ENCODE measurements at regions not wholly inside any gene's neighbourhood (a gene's known extent, or its start where the extent isn't known, plus 50 kb on each side); places are given as distances from the start of the nearest gene placed in this dataset.

GRCh38 chr13:68440874-68441273 lies 1210.7 kb upstream of the PCDH9 start:
- DNase-seq (ENCODE audit: low spot score), result no peak
- in situ Hi-C loops (cut with MboI; ENCODE audit: low pct_unique_long_range_greater_than_20kb, low sequenced_read_pairs, unreplicated experiment), result no loop called here
- TF ChIP-seq, protein P1, sequence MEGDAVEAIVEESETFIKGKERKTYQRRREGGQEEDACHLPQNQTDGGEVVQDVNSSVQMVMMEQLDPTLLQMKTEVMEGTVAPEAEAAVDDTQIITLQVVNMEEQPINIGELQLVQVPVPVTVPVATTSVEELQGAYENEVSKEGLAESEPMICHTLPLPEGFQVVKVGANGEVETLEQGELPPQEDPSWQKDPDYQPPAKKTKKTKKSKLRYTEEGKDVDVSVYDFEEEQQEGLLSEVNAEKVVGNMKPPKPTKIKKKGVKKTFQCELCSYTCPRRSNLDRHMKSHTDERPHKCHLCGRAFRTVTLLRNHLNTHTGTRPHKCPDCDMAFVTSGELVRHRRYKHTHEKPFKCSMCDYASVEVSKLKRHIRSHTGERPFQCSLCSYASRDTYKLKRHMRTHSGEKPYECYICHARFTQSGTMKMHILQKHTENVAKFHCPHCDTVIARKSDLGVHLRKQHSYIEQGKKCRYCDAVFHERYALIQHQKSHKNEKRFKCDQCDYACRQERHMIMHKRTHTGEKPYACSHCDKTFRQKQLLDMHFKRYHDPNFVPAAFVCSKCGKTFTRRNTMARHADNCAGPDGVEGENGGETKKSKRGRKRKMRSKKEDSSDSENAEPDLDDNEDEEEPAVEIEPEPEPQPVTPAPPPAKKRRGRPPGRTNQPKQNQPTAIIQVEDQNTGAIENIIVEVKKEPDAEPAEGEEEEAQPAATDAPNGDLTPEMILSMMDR (IDR thresholded peaks at IDR 0.05; ENCODE audit: extremely low read depth, insufficient read depth, missing control alignments), result no peak

DNA sequence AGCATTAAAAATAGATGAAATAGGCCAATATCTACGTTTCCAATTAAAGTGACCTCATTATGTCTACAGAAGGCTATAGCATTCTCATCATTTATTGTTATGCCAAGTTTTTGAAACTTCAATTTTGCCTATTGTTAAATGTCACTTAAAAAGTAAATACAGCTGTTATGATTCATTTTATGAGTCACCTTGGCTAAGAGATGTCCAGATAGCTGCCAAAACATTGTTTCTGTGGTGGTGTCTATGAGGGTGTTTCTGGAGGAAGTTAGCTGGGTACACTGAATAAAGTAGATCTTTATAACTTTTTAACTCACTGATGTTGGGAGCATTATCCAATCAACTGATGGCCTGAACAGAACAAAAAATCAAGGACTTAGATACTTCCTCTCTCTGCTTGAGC lies 1209.7 kb upstream of the PCDH9 start:
- DNase-seq (ENCODE audit: low spot score), result no peak

DNA sequence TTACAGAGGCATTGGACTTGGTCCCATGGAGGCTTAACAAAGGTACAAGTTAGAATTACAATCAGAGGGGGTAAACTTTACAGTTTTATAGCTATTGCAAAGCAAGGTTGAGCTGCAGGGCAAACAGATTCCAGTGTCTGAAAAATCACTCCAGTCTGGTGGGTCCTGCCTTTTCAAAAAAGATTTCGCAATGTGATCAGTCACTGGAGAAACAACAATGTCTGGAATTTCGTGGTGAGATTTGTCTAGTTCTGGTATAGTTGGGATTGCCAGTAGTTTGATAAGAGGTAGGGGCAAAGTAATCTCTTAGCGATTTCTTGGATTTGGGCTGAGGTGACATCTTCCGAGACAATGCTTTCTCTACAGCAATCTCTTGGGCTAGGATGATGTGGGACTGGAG lies 1198.2 kb upstream of the PCDH9 start:
- TF ChIP-seq, protein P1 (IDR thresholded peaks at IDR 0.05; ENCODE audit: extremely low read depth, insufficient read depth, missing control alignments), result no peak
- in situ Hi-C loops (cut with MboI; ENCODE audit: low pct_unique_long_range_greater_than_20kb, low sequenced_read_pairs, unreplicated experiment), result no loop called here
- DNase-seq (ENCODE audit: low spot score), result no peak

More for the DNA sequence above, 1209.7 kb upstream of the PCDH9 start:
- TF ChIP-seq, protein P1 (IDR thresholded peaks at IDR 0.05; ENCODE audit: extremely low read depth, insufficient read depth, missing control alignments), result no peak
- in situ Hi-C loops (cut with MboI; ENCODE audit: low pct_unique_long_range_greater_than_20kb, low sequenced_read_pairs, unreplicated experiment), result no loop called here

DNA sequence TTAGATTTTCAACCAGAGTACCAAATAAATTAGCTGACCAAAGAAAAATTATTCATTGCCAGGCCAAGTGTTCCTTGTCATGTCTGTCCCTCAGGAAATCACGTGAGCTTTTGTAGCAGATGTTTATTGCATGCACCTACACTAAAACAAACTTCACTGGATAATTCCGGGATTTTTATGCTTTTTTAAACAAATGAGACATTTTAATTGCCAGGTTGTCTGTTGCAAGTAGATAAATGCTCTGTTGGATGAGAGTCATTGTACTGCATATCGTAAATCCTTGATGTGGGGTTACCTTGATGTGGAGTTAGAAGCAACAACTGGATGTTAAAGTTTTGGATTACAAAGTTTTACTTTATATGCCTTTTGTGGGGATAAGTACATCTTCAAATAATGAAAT lies 1187.7 kb upstream of the PCDH9 start:
- TF ChIP-seq, protein P1 (IDR thresholded peaks at IDR 0.05; ENCODE audit: extremely low read depth, insufficient read depth, missing control alignments), result no peak
- DNase-seq (ENCODE audit: low spot score), result no peak
- in situ Hi-C loops (cut with MboI; ENCODE audit: low pct_unique_long_range_greater_than_20kb, low sequenced_read_pairs, unreplicated experiment), result no loop called here

DNA sequence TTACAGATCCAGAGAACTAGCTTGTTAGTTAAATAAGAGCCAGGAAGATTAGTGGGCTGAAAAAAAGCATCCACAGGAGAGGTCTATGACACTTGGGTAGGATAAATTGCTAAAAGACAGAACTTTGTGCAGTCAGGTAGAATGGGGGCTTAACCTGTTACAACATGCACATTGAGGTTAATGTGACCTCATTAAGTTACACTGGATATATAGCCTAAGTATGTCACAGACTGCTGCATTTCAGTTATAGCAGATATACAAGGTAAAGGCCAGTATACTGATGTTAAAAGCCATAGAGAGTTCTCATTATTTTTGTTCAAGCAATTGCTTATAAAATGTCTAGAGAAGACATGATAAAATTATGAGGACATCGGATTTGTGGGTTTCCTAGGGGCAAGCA lies 1179.9 kb upstream of the PCDH9 start:
- DNase-seq (ENCODE audit: low spot score), result no peak
- in situ Hi-C loops (cut with MboI; ENCODE audit: low pct_unique_long_range_greater_than_20kb, low sequenced_read_pairs, unreplicated experiment), result no loop called here
- TF ChIP-seq, protein P1 (IDR thresholded peaks at IDR 0.05; ENCODE audit: extremely low read depth, insufficient read depth, missing control alignments), result no peak

- TF ChIP-seq, protein P1 (IDR thresholded peaks at IDR 0.05; ENCODE audit: extremely low read depth, insufficient read depth, missing control alignments), result no peak
- no peak for DNase-seq (ENCODE audit: low spot score)
- in situ Hi-C loops (cut with MboI; ENCODE audit: low pct_unique_long_range_greater_than_20kb, low sequenced_read_pairs, unreplicated experiment), result no loop called here
Observed at GRCh38 chr13:68390987-68391386, 1160.9 kb upstream of the PCDH9 start.

- in situ Hi-C loops (cut with MboI; ENCODE audit: low pct_unique_long_range_greater_than_20kb, low sequenced_read_pairs, unreplicated experiment), result no loop called here
- TF ChIP-seq, protein P1 (IDR thresholded peaks at IDR 0.05; ENCODE audit: extremely low read depth, insufficient read depth, missing control alignments), result no peak
Observed at GRCh38 chr13:68386808-68387207, 1156.7 kb upstream of the PCDH9 start.

More at GRCh38 chr13:68386808-68387207, 1156.7 kb upstream of the PCDH9 start:
- no peak for DNase-seq (ENCODE audit: low spot score)

Data from GM13977 (cell line).